ENCODE measurements at regions not wholly inside any gene's neighbourhood (a gene's known extent, or its start where the extent isn't known, plus 50 kb on each side); places are given as distances from the start of the nearest gene placed in this dataset.

DNA sequence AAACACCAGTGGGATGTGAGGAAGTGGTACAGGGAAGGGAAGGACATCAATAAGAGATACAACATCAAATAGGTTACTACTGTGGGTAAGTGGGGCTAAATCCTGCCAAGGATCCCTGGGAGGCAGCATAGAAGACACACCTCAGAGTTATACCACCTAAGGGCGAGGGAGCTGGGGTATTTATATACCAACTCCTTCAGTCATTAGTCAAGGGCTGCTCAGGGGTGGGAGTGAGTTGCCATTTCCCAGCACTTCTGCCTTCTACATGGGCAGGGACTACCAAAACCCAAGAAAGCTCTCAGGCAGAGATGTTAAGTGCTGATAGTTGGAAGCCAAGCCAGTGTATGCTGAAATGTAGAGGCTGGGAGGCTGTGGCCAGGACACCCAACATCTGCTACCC, 57.5 kb upstream of the MARCHF10 start:
- intact Hi-C loops (cut with micrococcal nuclease; ENCODE audit: unreplicated experiment) (no loop called here), in situ Hi-C loops (cut with HindIII; ENCODE audit: extremely low pct_ligation_motif_present, low pct_unique_long_range_greater_than_20kb) (no loop called here)
- no peaks in the 10 kb centered on the region for H3K36me3 ChIP-seq (replicated peaks in 1 of 2; ENCODE audit: control insufficient read depth in 1 of 2, insufficient read depth in 2 of 2, low read length in 2 of 2)
- peaks cover 0 to 35% of the 10 kb centered on the region in 2 experiments; a peak in 4 of 5 replicates for H3K27me3 ChIP-seq (ENCODE audit: control insufficient read depth in 1 of 2, insufficient read depth in 2 of 2, low read length in 2 of 2)
- no peaks in the 10 kb centered on the region for H3K79me2 ChIP-seq (ENCODE audit: insufficient read depth, low read length)
- no peak overlapping the region for H3K9ac ChIP-seq (ENCODE audit: insufficient read depth, low read depth, low read length)
- no peak for FAIRE-seq
- POLR2A ChIA-PET = no interaction called here
- H2AFZ ChIP-seq (ENCODE audit: low read length) = no peak overlapping the region
- no peak overlapping the region for H3K27ac ChIP-seq (ENCODE audit: extremely low read length, insufficient read depth, low read length)
- no peaks in the 10 kb centered on the region for H3K9me3 ChIP-seq (ENCODE audit: low read length)
- no peak overlapping the region for H3K4me3 ChIP-seq (replicated peaks in 1 of 3; ENCODE audit: insufficient read depth in 1 of 3, low read depth in 2 of 3, low read length in 3 of 3)
- TF ChIP-seq ELF4 (CRISPR knock-in tag; IDR thresholded peaks at IDR 0.05; ENCODE audit: borderline replicate concordance) = no peak
- TF ChIP-seq RNF2 (conservative IDR thresholded peaks at IDR 0.05; ENCODE audit: low read depth) = no peak
- TF ChIP-seq SALL1 (CRISPR knock-in tag; IDR thresholded peaks at IDR 0.05) = no peak
- no peak for TF ChIP-seq ZNF577 (CRISPR knock-in tag; IDR thresholded peaks at IDR 0.05; ENCODE audit: borderline replicate concordance, low read depth)
- TF ChIP-seq ZFAT (CRISPR knock-in tag; conservative IDR thresholded peaks at IDR 0.05) = no peak
- TF ChIP-seq AGO1 (IDR thresholded peaks at IDR 0.05; ENCODE audit: low read depth, low read length, poor library complexity, severe bottlenecking) = no peak
- TF ChIP-seq ZNF614 (CRISPR knock-in tag; IDR thresholded peaks at IDR 0.05; ENCODE audit: borderline replicate concordance) = no peak
- no peak for TF ChIP-seq NFE2 (CRISPR knock-in tag; IDR thresholded peaks at IDR 0.05)
- TF ChIP-seq, protein P1, sequence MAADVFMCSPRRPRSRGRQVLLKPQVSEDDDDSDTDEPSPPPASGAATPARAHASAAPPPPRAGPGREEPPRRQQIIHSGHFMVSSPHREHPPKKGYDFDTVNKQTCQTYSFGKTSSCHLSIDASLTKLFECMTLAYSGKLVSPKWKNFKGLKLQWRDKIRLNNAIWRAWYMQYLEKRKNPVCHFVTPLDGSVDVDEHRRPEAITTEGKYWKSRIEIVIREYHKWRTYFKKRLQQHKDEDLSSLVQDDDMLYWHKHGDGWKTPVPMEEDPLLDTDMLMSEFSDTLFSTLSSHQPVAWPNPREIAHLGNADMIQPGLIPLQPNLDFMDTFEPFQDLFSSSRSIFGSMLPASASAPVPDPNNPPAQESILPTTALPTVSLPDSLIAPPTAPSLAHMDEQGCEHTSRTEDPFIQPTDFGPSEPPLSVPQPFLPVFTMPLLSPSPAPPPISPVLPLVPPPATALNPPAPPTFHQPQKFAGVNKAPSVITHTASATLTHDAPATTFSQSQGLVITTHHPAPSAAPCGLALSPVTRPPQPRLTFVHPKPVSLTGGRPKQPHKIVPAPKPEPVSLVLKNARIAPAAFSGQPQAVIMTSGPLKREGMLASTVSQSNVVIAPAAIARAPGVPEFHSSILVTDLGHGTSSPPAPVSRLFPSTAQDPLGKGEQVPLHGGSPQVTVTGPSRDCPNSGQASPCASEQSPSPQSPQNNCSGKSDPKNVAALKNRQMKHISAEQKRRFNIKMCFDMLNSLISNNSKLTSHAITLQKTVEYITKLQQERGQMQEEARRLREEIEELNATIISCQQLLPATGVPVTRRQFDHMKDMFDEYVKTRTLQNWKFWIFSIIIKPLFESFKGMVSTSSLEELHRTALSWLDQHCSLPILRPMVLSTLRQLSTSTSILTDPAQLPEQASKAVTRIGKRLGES (CRISPR knock-in tag; IDR thresholded peaks at IDR 0.05; ENCODE audit: borderline replicate concordance) = no peak
- TF ChIP-seq RARG (CRISPR knock-in tag; IDR thresholded peaks at IDR 0.05; ENCODE audit: low read depth) = no peak
- TF ChIP-seq, protein P2, sequence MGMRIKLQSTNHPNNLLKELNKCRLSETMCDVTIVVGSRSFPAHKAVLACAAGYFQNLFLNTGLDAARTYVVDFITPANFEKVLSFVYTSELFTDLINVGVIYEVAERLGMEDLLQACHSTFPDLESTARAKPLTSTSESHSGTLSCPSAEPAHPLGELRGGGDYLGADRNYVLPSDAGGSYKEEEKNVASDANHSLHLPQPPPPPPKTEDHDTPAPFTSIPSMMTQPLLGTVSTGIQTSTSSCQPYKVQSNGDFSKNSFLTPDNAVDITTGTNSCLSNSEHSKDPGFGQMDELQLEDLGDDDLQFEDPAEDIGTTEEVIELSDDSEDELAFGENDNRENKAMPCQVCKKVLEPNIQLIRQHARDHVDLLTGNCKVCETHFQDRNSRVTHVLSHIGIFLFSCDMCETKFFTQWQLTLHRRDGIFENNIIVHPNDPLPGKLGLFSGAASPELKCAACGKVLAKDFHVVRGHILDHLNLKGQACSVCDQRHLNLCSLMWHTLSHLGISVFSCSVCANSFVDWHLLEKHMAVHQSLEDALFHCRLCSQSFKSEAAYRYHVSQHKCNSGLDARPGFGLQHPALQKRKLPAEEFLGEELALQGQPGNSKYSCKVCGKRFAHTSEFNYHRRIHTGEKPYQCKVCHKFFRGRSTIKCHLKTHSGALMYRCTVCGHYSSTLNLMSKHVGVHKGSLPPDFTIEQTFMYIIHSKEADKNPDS (CRISPR knock-in tag; IDR thresholded peaks at IDR 0.05) = no peak
- TF ChIP-seq, protein P3, sequence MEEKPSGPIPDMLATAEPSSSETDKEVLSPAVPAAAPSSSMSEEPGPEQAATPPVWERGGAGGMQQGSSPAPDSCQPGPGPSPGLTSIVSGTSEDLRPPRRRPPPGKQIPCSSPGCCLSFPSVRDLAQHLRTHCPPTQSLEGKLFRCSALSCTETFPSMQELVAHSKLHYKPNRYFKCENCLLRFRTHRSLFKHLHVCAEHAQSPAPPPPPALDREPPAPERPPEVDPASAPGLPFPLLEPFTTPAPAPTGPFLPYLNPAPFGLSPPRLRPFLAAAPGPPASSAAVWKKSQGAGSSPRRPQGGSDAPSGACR (CRISPR knock-in tag; IDR thresholded peaks at IDR 0.05) = no peak
- TF ChIP-seq REL (CRISPR knock-in tag; conservative IDR thresholded peaks at IDR 0.05) = no peak
- TF ChIP-seq TEAD3 (CRISPR knock-in tag; optimal IDR thresholded peaks at IDR 0.05; ENCODE audit: borderline replicate concordance) = no peak
- no peak for TF ChIP-seq KAT2B (IDR thresholded peaks at IDR 0.05; ENCODE audit: borderline replicate concordance, low read depth, low read length)
- TF ChIP-seq ZNF337 (CRISPR knock-in tag; IDR thresholded peaks at IDR 0.05; ENCODE audit: borderline replicate concordance, low read depth) = no peak
- TF ChIP-seq NCOR1 (IDR thresholded peaks at IDR 0.05; ENCODE audit: borderline replicate concordance, low read length) = no peak
- TF ChIP-seq, protein P4, sequence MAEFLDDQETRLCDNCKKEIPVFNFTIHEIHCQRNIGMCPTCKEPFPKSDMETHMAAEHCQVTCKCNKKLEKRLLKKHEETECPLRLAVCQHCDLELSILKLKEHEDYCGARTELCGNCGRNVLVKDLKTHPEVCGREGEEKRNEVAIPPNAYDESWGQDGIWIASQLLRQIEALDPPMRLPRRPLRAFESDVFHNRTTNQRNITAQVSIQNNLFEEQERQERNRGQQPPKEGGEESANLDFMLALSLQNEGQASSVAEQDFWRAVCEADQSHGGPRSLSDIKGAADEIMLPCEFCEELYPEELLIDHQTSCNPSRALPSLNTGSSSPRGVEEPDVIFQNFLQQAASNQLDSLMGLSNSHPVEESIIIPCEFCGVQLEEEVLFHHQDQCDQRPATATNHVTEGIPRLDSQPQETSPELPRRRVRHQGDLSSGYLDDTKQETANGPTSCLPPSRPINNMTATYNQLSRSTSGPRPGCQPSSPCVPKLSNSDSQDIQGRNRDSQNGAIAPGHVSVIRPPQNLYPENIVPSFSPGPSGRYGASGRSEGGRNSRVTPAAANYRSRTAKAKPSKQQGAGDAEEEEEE (CRISPR knock-in tag; IDR thresholded peaks at IDR 0.05; ENCODE audit: borderline replicate concordance) = no peak
- CTCF ChIA-PET (ENCODE audit: low intra/inter-chr PET ratio, low total read pairs) = no interaction called here
- H3K4me1 ChIP-seq (ENCODE audit: insufficient read depth, low read length) = no peaks in the 10 kb centered on the region
- BruUV-seq (replicated peaks) = no TSS peak
- no peaks in the 10 kb centered on the region for H4K20me1 ChIP-seq (ENCODE audit: insufficient read depth, low read length)
- no peak for ATAC-seq
- no peak overlapping the region for H3K4me2 ChIP-seq (ENCODE audit: low read depth, low read length)
- WGBS (ENCODE audit: low lambda C conversion rate) = 0% methylated on average over 1 of the region's 1 CpG
- no peak for DNase-seq (ENCODE audit: low spot score)
